ENCODE measurements at regions not wholly inside any gene's neighbourhood (a gene's known extent, or its start where the extent isn't known, plus 50 kb on each side); places are given as distances from the start of the nearest gene placed in this dataset.

- TF ChIP-seq USF2 (IDR thresholded peaks at IDR 0.05; ENCODE audit: borderline replicate concordance, low read depth, low read length) (no peak), REST (IDR thresholded peaks at IDR 0.05; ENCODE audit: low read depth, low read length) (no peak), MEF2A (IDR thresholded peaks at IDR 0.05; ENCODE audit: borderline replicate concordance, low read depth) (no peak)
Measured at GRCh38 chr6:5854899-5855298, 151.8 kb downstream of the NRN1 start (continued).

GRCh38 chr6:5851261-5851757 lies 155.4 kb downstream of the NRN1 start:
- CTCF ChIA-PET: no interaction called here
- Histone ChIP-seq H2AFZ (ENCODE audit: low read depth) (no peak overlapping the region), H3K4me3 (ENCODE audit: low read depth in 2 of 2, low read length in 1 of 2) (no peak overlapping the region), H3K9me2 (no peaks in the 10 kb centered on the region), H3K4me1 (ENCODE audit: control insufficient read depth in 1 of 2, insufficient read depth in 2 of 2, low read depth in 1 of 2, low read length in 1 of 2) (peaks cover 0 to 7% of the 10 kb centered on the region in 2 experiments; a peak in 1 of 4 replicates), H3K9me3 (no peaks in the 10 kb centered on the region), H3K27ac (ENCODE audit: low read depth in 2 of 2, low read length in 1 of 2) (no peak overlapping the region), H3K9ac (no peak overlapping the region), H3K36me3 (replicated peaks in 1 of 2; ENCODE audit: control insufficient read depth in 1 of 2, insufficient read depth in 2 of 2, low read length in 1 of 2) (no peaks in the 10 kb centered on the region), H3K4me2 (no peak overlapping the region), H3K27me3 (ENCODE audit: insufficient read depth) (peaks cover 11% of the 10 kb centered on the region; the same call in 1 of the 2 replicates), H3K79me2 (ENCODE audit: insufficient read depth) (no peaks in the 10 kb centered on the region), H3F3A (replicated peaks; ENCODE audit: insufficient read depth) (no peaks in the 10 kb centered on the region), H4K20me1 (ENCODE audit: insufficient read depth) (no peaks in the 10 kb centered on the region)
- 55% methylated on average over 11 of the region's 34 CpGs for WGBS (ENCODE audit: low lambda C conversion rate)
- POLR2A ChIA-PET: no interaction called here
- TF ChIP-seq FOSL2 (IDR thresholded peaks at IDR 0.05; ENCODE audit: borderline replicate concordance, low read depth) (no peak), TAF1 (IDR thresholded peaks at IDR 0.05; ENCODE audit: borderline replicate concordance, low read depth, low read length) (no peak), RAD21 (IDR thresholded peaks at IDR 0.05; ENCODE audit: low read length) (no peak), POLR2AphosphoS5 (IDR thresholded peaks at IDR 0.05; ENCODE audit: low read depth, low read length) (no peak), ELF1 (IDR thresholded peaks at IDR 0.05) (no peak), RCOR1 (IDR thresholded peaks at IDR 0.05; ENCODE audit: low read length) (no peak), NRF1 (IDR thresholded peaks at IDR 0.05; ENCODE audit: low read depth, low read length) (no peak), TEAD4 (IDR thresholded peaks at IDR 0.05; ENCODE audit: borderline replicate concordance, insufficient read depth) (no peak), MEF2A (IDR thresholded peaks at IDR 0.05; ENCODE audit: borderline replicate concordance, low read depth) (no peak), YY1 (IDR thresholded peaks at IDR 0.05; ENCODE audit: low read depth) (no peak), MXI1 (IDR thresholded peaks at IDR 0.05; ENCODE audit: low read depth, low read length) (no peak)
- no peak for DNase-seq

All from SK-N-SH (cell line).